ENCODE measurements at regions not wholly inside any gene's neighbourhood (a gene's known extent, or its start where the extent isn't known, plus 50 kb on each side); places are given as distances from the start of the nearest gene placed in this dataset.
"Not testable (repeated sequence)": the region's sequence is repeated elsewhere in the genome, so short reads cannot be mapped to it uniquely, and the experiment has no call there.

- DNase-seq (ENCODE audit: low read depth, low spot score): no peak
Measured at GRCh38 chr10:78455236-78455635, 421.6 kb downstream of the RPS24 start.

GRCh38 chr10:78455811-78456210 is 422.1 kb downstream of the RPS24 start:
- no peak for DNase-seq (ENCODE audit: low read depth, low spot score)

- no peak for DNase-seq (ENCODE audit: low read depth, low spot score)
Measured at GRCh38 chr10:78456649-78457400, 423.2 kb downstream of the RPS24 start.

GRCh38 chr10:78457804-78458482 is 424.3 kb downstream of the RPS24 start:
- DNase-seq (ENCODE audit: low read depth, low spot score): no peak

- no peak for DNase-seq (ENCODE audit: low read depth, low spot score)
Measured at GRCh38 chr10:78458983-78459638, 425.4 kb downstream of the RPS24 start.

GRCh38 chr10:78459639-78460037 is 426.0 kb downstream of the RPS24 start:
- DNase-seq (ENCODE audit: low read depth, low spot score): no peak

- DNase-seq (ENCODE audit: low read depth, low spot score): no peak
Measured at GRCh38 chr10:78460204-78460603, 426.5 kb downstream of the RPS24 start.

- DNase-seq (ENCODE audit: low read depth, low spot score): no peak
Measured at GRCh38 chr10:78461333-78461732, 427.7 kb downstream of the RPS24 start.

GRCh38 chr10:78462176-78462575 is 428.5 kb downstream of the RPS24 start:
- DNase-seq (ENCODE audit: low read depth, low spot score): no peak

GRCh38 chr10:78462726-78463228 is 429.1 kb downstream of the RPS24 start:
- DNase-seq (ENCODE audit: low read depth, low spot score): no peak

GRCh38 chr10:78464118-78464855 is 430.6 kb downstream of the RPS24 start:
- DNase-seq (ENCODE audit: low read depth, low spot score): no peak

- DNase-seq (ENCODE audit: low read depth, low spot score): no peak
Measured at GRCh38 chr10:78464856-78465267, 431.2 kb downstream of the RPS24 start.

- no peak for DNase-seq (ENCODE audit: low read depth, low spot score)
Measured at GRCh38 chr10:78465431-78465830, 431.8 kb downstream of the RPS24 start.

GRCh38 chr10:78467496-78468106 is 433.9 kb downstream of the RPS24 start:
- DNase-seq (ENCODE audit: low read depth, low spot score): no peak

- DNase-seq (ENCODE audit: low read depth, low spot score): not testable (repeated sequence)
Measured at GRCh38 chr10:78468731-78469130, 435.1 kb downstream of the RPS24 start.

- no peak for DNase-seq (ENCODE audit: low read depth, low spot score)
Measured at GRCh38 chr10:78470267-78471103, 436.8 kb downstream of the RPS24 start.

- no peak for DNase-seq (ENCODE audit: low read depth, low spot score)
Measured at GRCh38 chr10:78471326-78471722, 437.7 kb downstream of the RPS24 start.

GRCh38 chr10:78471723-78472550 is 438.3 kb downstream of the RPS24 start:
- DNase-seq (ENCODE audit: low read depth, low spot score): no peak

- no peak for DNase-seq (ENCODE audit: low read depth, low spot score)
Measured at GRCh38 chr10:78472551-78472890, 438.9 kb downstream of the RPS24 start.

- DNase-seq (ENCODE audit: low read depth, low spot score): no peak
Measured at GRCh38 chr10:78473006-78473405, 439.3 kb downstream of the RPS24 start.
